ENCODE measurements at regions not wholly inside any gene's neighbourhood (a gene's known extent, or its start where the extent isn't known, plus 50 kb on each side); places are given as distances from the start of the nearest gene placed in this dataset.

DNA sequence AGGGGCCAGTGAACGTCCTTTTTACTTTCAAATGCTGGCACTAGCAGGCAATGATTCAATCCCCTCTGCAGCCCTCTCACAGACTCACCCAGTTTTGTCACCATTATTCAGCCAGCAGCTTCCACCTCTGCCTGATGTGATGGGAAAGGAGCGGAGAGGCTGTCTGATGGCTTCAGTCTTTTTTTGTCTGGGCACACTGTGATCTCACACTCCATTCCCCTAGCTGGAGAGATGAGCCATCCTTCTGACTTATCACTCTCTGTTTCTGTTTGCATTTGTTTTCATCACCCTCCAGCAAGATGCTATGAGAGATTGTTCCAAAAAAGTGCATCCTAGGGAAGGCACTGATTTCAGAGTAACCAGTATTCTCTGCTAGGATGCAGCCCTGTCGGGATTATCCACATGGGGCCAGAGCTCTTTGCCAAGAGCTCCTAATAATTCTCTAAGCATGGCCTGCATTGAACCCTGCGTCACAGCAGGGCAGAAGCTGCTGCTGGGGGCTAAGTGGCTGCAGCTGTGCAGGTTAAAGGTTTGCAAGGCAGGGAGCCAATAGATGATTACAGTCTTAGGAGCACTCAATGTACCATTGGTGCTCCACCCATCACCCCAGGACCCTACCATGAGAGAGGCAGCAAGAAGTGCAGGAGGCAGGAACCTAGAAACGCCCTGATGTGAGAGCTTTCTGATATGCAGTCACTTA lies 236.1 kb upstream of the C16orf82 start:
- TF ChIP-seq CTCF (optimal IDR thresholded peaks at IDR 0.05 in 1 of 3, IDR thresholded peaks at IDR 0.05 in 1 of 3, conservative IDR thresholded peaks at IDR 0.05 in 1 of 3; ENCODE audit: extremely low read depth in 1 of 3, insufficient read depth in 2 of 3, low read length in 3 of 3) = no peak
- TF ChIP-seq EZH2 (IDR thresholded peaks at IDR 0.05; ENCODE audit: low read length) = no peak
